ENCODE measurements at regions not wholly inside any gene's neighbourhood (a gene's known extent, or its start where the extent isn't known, plus 50 kb on each side); places are given as distances from the start of the nearest gene placed in this dataset.

DNA sequence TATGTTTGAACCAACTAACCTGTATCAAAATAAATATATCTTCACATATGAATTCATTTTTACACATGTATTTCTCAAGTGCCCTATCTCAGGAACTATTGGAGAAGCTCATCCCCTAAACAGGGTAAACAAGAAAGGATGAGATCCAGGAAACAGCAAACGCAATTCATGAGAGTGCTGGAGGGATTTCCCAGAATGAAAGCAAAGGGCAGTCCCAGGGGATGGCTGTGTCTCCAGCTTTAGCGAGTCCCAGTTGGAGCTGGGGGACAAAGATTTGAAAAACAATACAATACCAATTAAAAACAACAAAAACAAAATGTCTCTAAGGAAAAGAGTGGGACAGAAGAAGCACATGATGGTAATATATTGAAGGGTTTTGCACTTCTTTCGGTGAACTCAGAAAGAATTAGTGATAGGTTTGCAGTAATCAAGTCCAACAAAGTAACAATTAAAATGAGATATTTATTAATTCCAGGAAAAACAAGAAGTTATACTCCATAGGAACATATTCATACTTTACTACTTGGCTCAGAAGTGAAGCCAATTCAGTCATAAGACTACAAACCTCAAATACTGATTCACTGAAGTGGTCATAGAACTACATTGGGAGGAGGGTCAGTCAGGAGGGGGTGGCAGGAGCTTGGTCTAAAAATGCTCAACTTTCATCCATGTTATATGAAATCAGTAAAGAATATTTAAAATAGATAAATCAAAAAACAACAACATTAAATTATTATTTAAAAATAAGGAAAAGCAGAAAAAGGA, 73.1 kb upstream of the PDE1A start:
- Histone ChIP-seq H3K36me3 (ENCODE audit: insufficient read depth, low read length) (no peaks in the 10 kb centered on the region), H3K9ac (ENCODE audit: low read depth, low read length) (no peak overlapping the region), H3K4me2 (ENCODE audit: insufficient read depth, low read length) (no peak overlapping the region), H3K9me3 (ENCODE audit: insufficient read depth, low read length, severe bottlenecking) (no peaks in the 10 kb centered on the region), H3K79me2 (ENCODE audit: insufficient read depth, low read length) (no peaks in the 10 kb centered on the region), H3K27ac (ENCODE audit: low read length) (no peak overlapping the region), H4K20me1 (ENCODE audit: insufficient read depth, low read length) (no peaks in the 10 kb centered on the region), H3K4me3 (ENCODE audit: low read depth in 1 of 2, low read length in 2 of 2) (no peak overlapping the region), H3K27me3 (ENCODE audit: insufficient read depth, low read length, poor library complexity) (peaks cover 3% of the 10 kb centered on the region), H3K4me1 (ENCODE audit: insufficient read depth, low read length) (no peaks in the 10 kb centered on the region), H2AFZ (ENCODE audit: low read depth, low read length) (no peak overlapping the region)
- DNase-seq (no peak), ATAC-seq (ENCODE audit: insufficient read depth, low read depth) (no peak)
- no peak for TF ChIP-seq EZH2 (IDR thresholded peaks at IDR 0.05; ENCODE audit: borderline replicate concordance, low read depth, low read length, severe bottlenecking)
- TF ChIP-seq, protein P1, sequence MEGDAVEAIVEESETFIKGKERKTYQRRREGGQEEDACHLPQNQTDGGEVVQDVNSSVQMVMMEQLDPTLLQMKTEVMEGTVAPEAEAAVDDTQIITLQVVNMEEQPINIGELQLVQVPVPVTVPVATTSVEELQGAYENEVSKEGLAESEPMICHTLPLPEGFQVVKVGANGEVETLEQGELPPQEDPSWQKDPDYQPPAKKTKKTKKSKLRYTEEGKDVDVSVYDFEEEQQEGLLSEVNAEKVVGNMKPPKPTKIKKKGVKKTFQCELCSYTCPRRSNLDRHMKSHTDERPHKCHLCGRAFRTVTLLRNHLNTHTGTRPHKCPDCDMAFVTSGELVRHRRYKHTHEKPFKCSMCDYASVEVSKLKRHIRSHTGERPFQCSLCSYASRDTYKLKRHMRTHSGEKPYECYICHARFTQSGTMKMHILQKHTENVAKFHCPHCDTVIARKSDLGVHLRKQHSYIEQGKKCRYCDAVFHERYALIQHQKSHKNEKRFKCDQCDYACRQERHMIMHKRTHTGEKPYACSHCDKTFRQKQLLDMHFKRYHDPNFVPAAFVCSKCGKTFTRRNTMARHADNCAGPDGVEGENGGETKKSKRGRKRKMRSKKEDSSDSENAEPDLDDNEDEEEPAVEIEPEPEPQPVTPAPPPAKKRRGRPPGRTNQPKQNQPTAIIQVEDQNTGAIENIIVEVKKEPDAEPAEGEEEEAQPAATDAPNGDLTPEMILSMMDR (IDR thresholded peaks at IDR 0.05; ENCODE audit: borderline replicate concordance, extremely low read depth, low read length, poor library complexity, severe bottlenecking), result no peak

GRCh38 chr2:182503886-182504285, 77.0 kb upstream of the PDE1A start:
- H3K4me2 ChIP-seq (ENCODE audit: insufficient read depth, low read length), result no peak overlapping the region

GRCh38 chr2:182504903-182505302, 78.1 kb upstream of the PDE1A start:
- no peak overlapping the region for H3K27ac ChIP-seq (ENCODE audit: low read length)
- DNase-seq (no peak), ATAC-seq (ENCODE audit: insufficient read depth, low read depth) (no peak)

More at GRCh38 chr2:182503886-182504285, 77.0 kb upstream of the PDE1A start:
- TF ChIP-seq, protein P1 (IDR thresholded peaks at IDR 0.05; ENCODE audit: borderline replicate concordance, extremely low read depth, low read length, poor library complexity, severe bottlenecking), result no peak
- TF ChIP-seq EZH2 (IDR thresholded peaks at IDR 0.05; ENCODE audit: borderline replicate concordance, low read depth, low read length, severe bottlenecking), result no peak
- H3K79me2 ChIP-seq (ENCODE audit: insufficient read depth, low read length), result no peaks in the 10 kb centered on the region
- peaks cover 3% of the 10 kb centered on the region for H3K27me3 ChIP-seq (ENCODE audit: insufficient read depth, low read length, poor library complexity)
- ATAC-seq (ENCODE audit: insufficient read depth, low read depth) (no peak), DNase-seq (no peak)
- H3K9me3 ChIP-seq (ENCODE audit: insufficient read depth, low read length, severe bottlenecking), result no peaks in the 10 kb centered on the region
- H3K4me3 ChIP-seq (ENCODE audit: low read depth in 1 of 2, low read length in 2 of 2), result no peak overlapping the region
- H2AFZ ChIP-seq (ENCODE audit: low read depth, low read length), result no peak overlapping the region
- H3K36me3 ChIP-seq (ENCODE audit: insufficient read depth, low read length), result no peaks in the 10 kb centered on the region
- no peak overlapping the region for H3K9ac ChIP-seq (ENCODE audit: low read depth, low read length)
- no peak overlapping the region for H3K27ac ChIP-seq (ENCODE audit: low read length)
- H3K4me1 ChIP-seq (ENCODE audit: insufficient read depth, low read length), result no peaks in the 10 kb centered on the region
- no peaks in the 10 kb centered on the region for H4K20me1 ChIP-seq (ENCODE audit: insufficient read depth, low read length)

More at GRCh38 chr2:182504903-182505302, 78.1 kb upstream of the PDE1A start:
- no peak overlapping the region for H3K9ac ChIP-seq (ENCODE audit: low read depth, low read length)
- no peaks in the 10 kb centered on the region for H3K79me2 ChIP-seq (ENCODE audit: insufficient read depth, low read length)
- H3K9me3 ChIP-seq (ENCODE audit: insufficient read depth, low read length, severe bottlenecking), result no peaks in the 10 kb centered on the region
- peaks cover 3% of the 10 kb centered on the region for H3K27me3 ChIP-seq (ENCODE audit: insufficient read depth, low read length, poor library complexity)
- no peak overlapping the region for H3K4me2 ChIP-seq (ENCODE audit: insufficient read depth, low read length)
- no peaks in the 10 kb centered on the region for H3K36me3 ChIP-seq (ENCODE audit: insufficient read depth, low read length)
- TF ChIP-seq, protein P1 (IDR thresholded peaks at IDR 0.05; ENCODE audit: borderline replicate concordance, extremely low read depth, low read length, poor library complexity, severe bottlenecking), result no peak
- no peak for TF ChIP-seq EZH2 (IDR thresholded peaks at IDR 0.05; ENCODE audit: borderline replicate concordance, low read depth, low read length, severe bottlenecking)
- H4K20me1 ChIP-seq (ENCODE audit: insufficient read depth, low read length), result no peaks in the 10 kb centered on the region
- H2AFZ ChIP-seq (ENCODE audit: low read depth, low read length), result no peak overlapping the region
- no peaks in the 10 kb centered on the region for H3K4me1 ChIP-seq (ENCODE audit: insufficient read depth, low read length)
- H3K4me3 ChIP-seq (ENCODE audit: low read depth in 1 of 2, low read length in 2 of 2), result no peak overlapping the region

Measured in DND-41 (cell line).